GM12873 (cell line): ENCODE measurements at regions not wholly inside any gene's neighbourhood (a gene's known extent, or its start where the extent isn't known, plus 50 kb on each side); places are given as distances from the start of the nearest gene placed in this dataset.

Experiments used
- TF ChIP-seq, protein P1 (sequence below): IDR thresholded peaks from 2 replicates; pipeline ENCODE4 v1.5.1; 2012; ENCODE audit warnings: low read depth, mild to moderate bottlenecking, moderate library complexity, low read length, control low read depth; ENCODE audit not compliant: insufficient read depth; ENCODE audit errors: missing control alignments

DNA sequence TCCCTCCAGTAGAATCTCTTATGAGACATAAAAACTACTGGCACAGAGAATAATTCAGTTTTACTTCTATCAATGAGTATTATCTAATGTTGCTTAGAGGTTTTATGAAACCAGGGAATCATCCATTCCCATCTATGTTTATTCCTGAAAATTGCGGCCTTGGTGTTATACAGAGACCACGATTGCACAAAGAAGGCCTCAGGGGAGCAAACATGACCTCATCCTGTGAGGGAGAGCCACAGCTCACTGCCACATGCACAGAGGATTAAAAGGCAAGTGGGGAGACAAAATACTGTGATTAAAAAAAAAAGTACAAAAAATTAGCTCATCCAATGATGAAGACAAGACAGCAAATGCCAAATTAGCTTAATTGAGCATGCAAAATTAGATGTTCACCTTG, 111.8 kb upstream of the SLC35G4 start:
- TF ChIP-seq, protein P1, sequence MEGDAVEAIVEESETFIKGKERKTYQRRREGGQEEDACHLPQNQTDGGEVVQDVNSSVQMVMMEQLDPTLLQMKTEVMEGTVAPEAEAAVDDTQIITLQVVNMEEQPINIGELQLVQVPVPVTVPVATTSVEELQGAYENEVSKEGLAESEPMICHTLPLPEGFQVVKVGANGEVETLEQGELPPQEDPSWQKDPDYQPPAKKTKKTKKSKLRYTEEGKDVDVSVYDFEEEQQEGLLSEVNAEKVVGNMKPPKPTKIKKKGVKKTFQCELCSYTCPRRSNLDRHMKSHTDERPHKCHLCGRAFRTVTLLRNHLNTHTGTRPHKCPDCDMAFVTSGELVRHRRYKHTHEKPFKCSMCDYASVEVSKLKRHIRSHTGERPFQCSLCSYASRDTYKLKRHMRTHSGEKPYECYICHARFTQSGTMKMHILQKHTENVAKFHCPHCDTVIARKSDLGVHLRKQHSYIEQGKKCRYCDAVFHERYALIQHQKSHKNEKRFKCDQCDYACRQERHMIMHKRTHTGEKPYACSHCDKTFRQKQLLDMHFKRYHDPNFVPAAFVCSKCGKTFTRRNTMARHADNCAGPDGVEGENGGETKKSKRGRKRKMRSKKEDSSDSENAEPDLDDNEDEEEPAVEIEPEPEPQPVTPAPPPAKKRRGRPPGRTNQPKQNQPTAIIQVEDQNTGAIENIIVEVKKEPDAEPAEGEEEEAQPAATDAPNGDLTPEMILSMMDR = no peak

GRCh38 chr18:11496526-11497172, 112.7 kb upstream of the SLC35G4 start:
- TF ChIP-seq, protein P1 = no peak

DNA sequence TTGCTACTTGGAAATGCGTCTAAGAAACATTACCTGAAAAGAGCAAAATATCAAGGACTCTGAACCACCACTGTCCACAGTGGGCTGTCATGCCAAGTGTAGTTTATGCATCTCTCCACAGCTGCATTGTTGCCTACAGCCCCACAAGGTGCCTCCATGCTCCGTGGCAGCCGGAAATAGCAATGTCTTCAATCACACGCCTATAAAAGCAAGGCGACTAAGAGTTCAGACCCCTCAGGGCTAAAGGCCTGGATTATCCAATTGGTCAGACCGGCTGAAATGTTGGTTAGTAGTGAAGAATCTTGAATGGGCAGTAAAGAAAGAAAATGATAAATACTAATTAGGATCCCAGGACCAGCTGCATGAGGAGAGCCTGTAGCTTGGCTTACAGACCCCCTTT, 114.0 kb upstream of the SLC35G4 start:
- TF ChIP-seq, protein P1 = no peak

DNA sequence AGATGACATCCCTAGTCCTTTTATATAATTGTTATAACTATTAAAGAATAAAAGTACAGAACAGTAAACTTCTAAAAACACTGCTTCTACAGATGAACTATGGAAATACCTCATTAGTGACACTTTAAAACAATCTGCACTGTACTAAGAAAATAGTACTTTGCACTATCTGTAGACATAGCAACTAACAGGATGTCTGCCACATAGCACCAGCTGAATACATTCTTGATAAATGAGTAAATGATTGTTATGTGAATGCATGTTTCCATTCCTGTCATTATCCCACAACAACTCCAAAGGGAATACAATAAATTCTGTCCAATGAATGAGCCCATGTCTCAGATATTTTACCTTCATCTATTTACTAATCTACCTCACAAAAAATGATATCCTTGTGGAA, 115.3 kb upstream of the SLC35G4 start:
- TF ChIP-seq, protein P1 = no peak

DNA sequence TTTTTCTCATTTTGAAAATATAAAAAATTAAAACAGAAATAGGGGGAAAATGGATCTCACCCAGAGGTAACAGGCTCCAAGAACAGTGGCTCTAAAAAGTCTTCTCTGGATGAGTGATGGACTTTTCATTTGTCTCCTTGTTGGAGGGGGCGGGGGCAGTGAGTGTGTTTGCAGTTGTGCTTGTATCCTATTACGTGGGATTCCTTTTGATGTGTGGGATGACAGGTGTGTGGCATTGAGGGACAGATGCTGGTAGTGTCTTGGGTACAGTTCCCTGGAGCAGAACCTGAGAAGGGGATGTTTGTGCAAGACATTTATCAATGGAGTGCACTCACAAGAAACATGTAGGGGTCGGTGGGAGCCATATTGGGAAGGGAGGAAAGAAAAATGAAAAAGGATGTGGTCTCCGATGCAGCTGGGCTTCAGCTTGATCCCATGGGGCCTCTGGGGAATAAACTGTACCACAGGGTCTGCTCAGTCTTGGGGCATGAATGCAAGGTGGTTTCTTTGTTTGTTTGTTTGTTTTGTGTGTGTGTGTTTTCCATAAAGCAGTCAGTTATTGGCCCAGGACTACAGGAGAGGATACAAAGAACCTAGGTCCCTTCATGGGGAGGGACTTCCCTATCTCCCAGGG, 120.0 kb upstream of the SLC35G4 start:
- TF ChIP-seq, protein P1 = no peak

- TF ChIP-seq, protein P1 = no peak
These were observed 121.2 kb upstream of the SLC35G4 start for GRCh38 chr18:11488175-11488574.

DNA sequence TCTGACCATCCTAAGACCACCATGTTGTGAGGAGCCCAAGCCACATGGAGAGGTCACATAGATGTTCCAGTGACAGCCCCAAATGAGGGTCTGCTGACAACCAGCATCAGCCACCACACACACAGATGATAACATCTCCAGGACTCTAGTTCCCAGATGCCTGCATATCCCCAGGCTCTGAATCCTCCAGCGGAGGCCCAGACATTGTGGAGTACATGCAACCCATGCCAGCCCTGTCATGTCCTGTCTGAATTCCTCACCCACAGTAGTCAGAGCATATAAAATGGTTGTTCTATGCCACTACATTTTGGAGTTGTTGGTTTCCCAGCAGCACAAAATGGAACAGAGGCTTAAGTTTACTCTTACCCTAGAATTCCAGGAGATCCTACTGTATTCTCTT, 122.0 kb upstream of the SLC35G4 start:
- TF ChIP-seq, protein P1 = no peak
